OCI-LY7 (cell line): ENCODE measurements at regions not wholly inside any gene's neighbourhood (a gene's known extent, or its start where the extent isn't known, plus 50 kb on each side); places are given as distances from the start of the nearest gene placed in this dataset.

ENCODE experiments used
- BruUV-seq: library from RNA; stranded (reverse); fragments of 400-500 nt; replicated peaks from 2 replicates; lab custom pipeline; 2021; lab: Mats Ljungman, UMichigan
- CTCF ChIA-PET: fragments of 300-600 bp; sonication (Branson Sonifier 250); formaldehyde crosslinking; loops from one replicate; lab custom pipeline; 2022; ENCODE audit warnings: antibody characterized with exemption; ENCODE audit not compliant: unreplicated experiment; lab: Charles Lee
- POLR2A ChIA-PET: fragments of 300-600 bp; sonication (Branson Sonifier 250); formaldehyde crosslinking; loops from one replicate; lab custom pipeline; 2022; ENCODE audit warnings: antibody characterized with exemption; lab: Charles Lee
- DNase-seq: peaks from one replicate; pipeline ENCODE4 v3.0.0-alpha.2; 2015; ENCODE audit warnings: low spot score
- H2AFZ ChIP-seq: fragments of 200-600 bp; sonication (generic), shearing (Covaris generic); 2 replicates; pipeline ENCODE4 v1.6.1; 2014; ENCODE audit warnings: mild to moderate bottlenecking, antibody characterized with exemption, low read length, moderate library complexity
- H3K27ac ChIP-seq: fragments of 200-600 bp; sonication (generic); 2 replicates; pipeline ENCODE4 v1.5.1; 2014; ENCODE audit warnings: mixed run types, low read depth, mild to moderate bottlenecking, moderate library complexity, low read length, inconsistent platforms; ENCODE audit not compliant: poor library complexity, severe bottlenecking
- H3K36me3 ChIP-seq: fragments of 200-600 bp; sonication (generic); 2 replicates; pipeline ENCODE4 v1.6.1; 2014; ENCODE audit warnings: mild to moderate bottlenecking, antibody characterized with exemption, low read length, moderate library complexity, mixed read lengths; ENCODE audit not compliant: insufficient read depth
- H3K4me1 ChIP-seq: fragments of 200-600 bp; sonication (generic); 2 replicates; pipeline ENCODE4 v1.5.1; 2014; ENCODE audit warnings: mild to moderate bottlenecking, low read length; ENCODE audit not compliant: insufficient read depth, poor library complexity, severe bottlenecking
- H3K4me2 ChIP-seq: fragments of 200-600 bp; sonication (generic); 2 replicates; pipeline ENCODE4 v1.6.1; 2014; ENCODE audit warnings: mild to moderate bottlenecking, low read length
- H3K4me3 ChIP-seq: fragments of 200-600 bp; sonication (generic); 2 replicates; pipeline ENCODE4 v1.5.1; 2014; ENCODE audit warnings: mild to moderate bottlenecking, low read depth, low read length; ENCODE audit not compliant: poor library complexity, severe bottlenecking
- H3K79me2 ChIP-seq: fragments of 200-600 bp; sonication (generic); 2 replicates; pipeline ENCODE4 v1.6.1; 2016; ENCODE audit warnings: low read depth, mild to moderate bottlenecking, low read length, moderate library complexity, mixed read lengths; ENCODE audit not compliant: insufficient read depth
- H3K9me2 ChIP-seq: fragments of 200-600 bp; sonication (generic); 2 replicates; pipeline ENCODE4 v1.6.1; 2016; ENCODE audit warnings: mild to moderate bottlenecking, low read length, mixed read lengths; ENCODE audit not compliant: insufficient read depth
- H3K9me3 ChIP-seq: fragments of 200-600 bp; sonication (generic); 2 replicates; pipeline ENCODE4 v1.6.1; 2014; ENCODE audit warnings: mild to moderate bottlenecking, mixed run types, low read length, mixed read lengths
- H4K20me1 ChIP-seq: fragments of 200-600 bp; sonication (generic); 2 replicates; pipeline ENCODE4 v1.6.1; 2014; ENCODE audit warnings: mild to moderate bottlenecking, antibody characterized with exemption, low read length, moderate library complexity, mixed read lengths; ENCODE audit not compliant: insufficient read depth
- CTCF ChIP-seq: fragments of 200-600 bp; sonication (generic); conservative IDR thresholded peaks from 2 replicates; pipeline ENCODE4 v1.5.1; 2014; ENCODE audit warnings: mild to moderate bottlenecking, antibody characterized with exemption, low read length, moderate library complexity, mixed read lengths
- EZH2phosphoT487 ChIP-seq: fragments of 200-600 bp; sonication (generic); IDR thresholded peaks from 2 replicates; pipeline ENCODE4 v1.6.1; 2018; ENCODE audit warnings: low read depth, borderline replicate concordance, mild to moderate bottlenecking, mixed run types, antibody characterized with exemption, low read length, moderate library complexity, mixed read lengths
- intact Hi-C: fragments of 100-400 bp; cut with micrococcal nuclease; formaldehyde crosslinking; loops from one replicate; pipeline ENCODE4 v1.10.0; 2022; ENCODE audit not compliant: unreplicated experiment

GRCh38 chr5:58224221-58224620 lies 235.7 kb downstream of the PLK2 start:
- Histone ChIP-seq H3K36me3 (no peaks in the 10 kb centered on the region), H3K9me3 (no peaks in the 10 kb centered on the region), H3K4me2 (no peak overlapping the region), H3K9me2 (no peaks in the 10 kb centered on the region), H3K4me3 (no peak overlapping the region), H3K27ac (no peak overlapping the region), H3K79me2 (no peaks in the 10 kb centered on the region), H3K4me1 (no peaks in the 10 kb centered on the region), H2AFZ (no peak overlapping the region), H4K20me1 (no peaks in the 10 kb centered on the region)
- no peak for DNase-seq
- ChIA-PET CTCF (no interaction called here), POLR2A (no interaction called here)
- BruUV-seq = no TSS peak
- intact Hi-C loops = no loop called here
- TF ChIP-seq EZH2phosphoT487 (no peak), CTCF (no peak)

- TF ChIP-seq CTCF (no peak), EZH2phosphoT487 (no peak)
- CTCF ChIA-PET = no interaction called here
Observed at GRCh38 chr5:58215364-58215763, 244.5 kb downstream of the PLK2 start.

GRCh38 chr5:58211441-58211840 lies 248.4 kb downstream of the PLK2 start:
- Histone ChIP-seq H3K4me3 (no peak overlapping the region), H2AFZ (no peak overlapping the region), H3K27ac (no peak overlapping the region), H3K79me2 (no peaks in the 10 kb centered on the region), H3K9me3 (no peaks in the 10 kb centered on the region), H3K9me2 (no peaks in the 10 kb centered on the region), H4K20me1 (no peaks in the 10 kb centered on the region), H3K4me1 (no peaks in the 10 kb centered on the region), H3K36me3 (no peaks in the 10 kb centered on the region), H3K4me2 (no peak overlapping the region)
- BruUV-seq = no TSS peak
- intact Hi-C loops = no loop called here
- DNase-seq = no peak
- ChIA-PET POLR2A (no interaction called here), CTCF (no interaction called here)
- no peak for TF ChIP-seq CTCF
- TF ChIP-seq EZH2phosphoT487 = no peak

More at GRCh38 chr5:58215364-58215763, 244.5 kb downstream of the PLK2 start:
- Histone ChIP-seq H3K4me2 (no peak overlapping the region), H3K4me3 (no peak overlapping the region), H3K79me2 (no peaks in the 10 kb centered on the region), H3K4me1 (no peaks in the 10 kb centered on the region), H3K9me2 (no peaks in the 10 kb centered on the region), H2AFZ (no peak overlapping the region), H4K20me1 (no peaks in the 10 kb centered on the region), H3K27ac (no peak overlapping the region), H3K36me3 (no peaks in the 10 kb centered on the region), H3K9me3 (no peaks in the 10 kb centered on the region)
- no TSS peak for BruUV-seq
- POLR2A ChIA-PET = no interaction called here
- intact Hi-C loops = no loop called here
- DNase-seq = no peak
